Fibroblast of mammary gland (primary cell): ENCODE measurements at regions not wholly inside any gene's neighbourhood (a gene's known extent, or its start where the extent isn't known, plus 50 kb on each side); places are given as distances from the start of the nearest gene placed in this dataset.

Experiments
- DNase-seq: peaks from one replicate; pipeline ENCODE4 v3.0.0-alpha.2; 2010; ENCODE audit warnings: low read depth
- H3K4me3 ChIP-seq: 2 replicates; pipeline ENCODE4 v1.5.1; 2011; ENCODE audit warnings: low read depth, mild to moderate bottlenecking, low read length, moderate library complexity; ENCODE audit not compliant: control insufficient read depth
- CTCF ChIP-seq: conservative IDR thresholded peaks from 2 replicates; pipeline ENCODE4 v1.5.1; 2011; ENCODE audit warnings: low read depth, low read length, inconsistent platforms; ENCODE audit not compliant: control insufficient read depth, insufficient read depth

- DNase-seq, result no peak
- H3K4me3 ChIP-seq, result no peak overlapping the region
- TF ChIP-seq CTCF, result no peak
Measured at GRCh38 chr6:141744194-141744925, 388.4 kb upstream of the GJE1 start.

GRCh38 chr6:141736104-141736503, 396.6 kb upstream of the GJE1 start:
- H3K4me3 ChIP-seq, result no peak overlapping the region
- DNase-seq, result no peak
- TF ChIP-seq CTCF, result no peak

GRCh38 chr6:141735126-141735525, 397.6 kb upstream of the GJE1 start:
- H3K4me3 ChIP-seq, result no peak overlapping the region
- no peak for TF ChIP-seq CTCF
- no peak for DNase-seq

- no peak for DNase-seq
- no peak for TF ChIP-seq CTCF
Measured at GRCh38 chr6:141734071-141734840, 398.5 kb upstream of the GJE1 start.

GRCh38 chr6:141729146-141729545, 403.6 kb upstream of the GJE1 start:
- no peak for TF ChIP-seq CTCF
- no peak for DNase-seq
- no peak overlapping the region for H3K4me3 ChIP-seq

More at GRCh38 chr6:141734071-141734840, 398.5 kb upstream of the GJE1 start:
- no peak overlapping the region for H3K4me3 ChIP-seq

- DNase-seq, result no peak
- no peak overlapping the region for H3K4me3 ChIP-seq
- no peak for TF ChIP-seq CTCF
Measured at GRCh38 chr6:141728330-141728729, 404.4 kb upstream of the GJE1 start.
